ENCODE measurements at regions not wholly inside any gene's neighbourhood (a gene's known extent, or its start where the extent isn't known, plus 50 kb on each side); places are given as distances from the start of the nearest gene placed in this dataset.
A peak's percentile ranks its signal among the peaks of the same experiment; 100 is the strongest.

DNA sequence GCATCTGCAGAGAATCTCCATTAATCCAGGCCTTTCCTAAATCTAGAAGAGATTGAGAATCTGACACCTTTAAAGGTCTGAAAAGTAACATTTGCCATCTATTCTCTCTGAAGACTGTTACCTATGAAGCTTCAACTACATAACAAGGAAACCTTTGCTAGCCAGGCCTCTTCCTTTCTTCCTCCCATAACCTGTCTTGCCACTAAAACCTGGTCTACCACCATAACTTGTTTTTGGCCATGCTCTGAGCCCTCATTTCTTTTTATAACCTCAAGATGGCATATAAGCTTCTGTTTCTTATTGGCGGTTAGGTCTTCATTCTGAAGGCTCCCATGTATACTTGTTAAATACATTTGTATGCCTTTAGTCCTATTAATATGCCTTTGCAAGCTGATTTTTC is 348.4 kb upstream of the MEOX2 start:
- no peaks in the 10 kb centered on the region for H3K36me3 ChIP-seq
- DNase-seq (ENCODE audit: low spot score in 2 of 2) = no peak
- TF ChIP-seq EP300 (IDR thresholded peaks at IDR 0.05) (no peak), POLR2A (IDR thresholded peaks at IDR 0.05) (no peak)
- TF ChIP-seq, protein P1, sequence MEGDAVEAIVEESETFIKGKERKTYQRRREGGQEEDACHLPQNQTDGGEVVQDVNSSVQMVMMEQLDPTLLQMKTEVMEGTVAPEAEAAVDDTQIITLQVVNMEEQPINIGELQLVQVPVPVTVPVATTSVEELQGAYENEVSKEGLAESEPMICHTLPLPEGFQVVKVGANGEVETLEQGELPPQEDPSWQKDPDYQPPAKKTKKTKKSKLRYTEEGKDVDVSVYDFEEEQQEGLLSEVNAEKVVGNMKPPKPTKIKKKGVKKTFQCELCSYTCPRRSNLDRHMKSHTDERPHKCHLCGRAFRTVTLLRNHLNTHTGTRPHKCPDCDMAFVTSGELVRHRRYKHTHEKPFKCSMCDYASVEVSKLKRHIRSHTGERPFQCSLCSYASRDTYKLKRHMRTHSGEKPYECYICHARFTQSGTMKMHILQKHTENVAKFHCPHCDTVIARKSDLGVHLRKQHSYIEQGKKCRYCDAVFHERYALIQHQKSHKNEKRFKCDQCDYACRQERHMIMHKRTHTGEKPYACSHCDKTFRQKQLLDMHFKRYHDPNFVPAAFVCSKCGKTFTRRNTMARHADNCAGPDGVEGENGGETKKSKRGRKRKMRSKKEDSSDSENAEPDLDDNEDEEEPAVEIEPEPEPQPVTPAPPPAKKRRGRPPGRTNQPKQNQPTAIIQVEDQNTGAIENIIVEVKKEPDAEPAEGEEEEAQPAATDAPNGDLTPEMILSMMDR (IDR thresholded peaks at IDR 0.05) = no peak
- no peaks in the 10 kb centered on the region for H3K4me1 ChIP-seq
- 100% methylated on average over 1 of the region's 1 CpG for WGBS, 2 donors
- no peaks in the 10 kb centered on the region for H3K27me3 ChIP-seq
- no peaks in the 10 kb centered on the region for H3K9me3 ChIP-seq
- no peak overlapping the region for H3K4me3 ChIP-seq
- H3K27ac ChIP-seq = no peak overlapping the region

DNA sequence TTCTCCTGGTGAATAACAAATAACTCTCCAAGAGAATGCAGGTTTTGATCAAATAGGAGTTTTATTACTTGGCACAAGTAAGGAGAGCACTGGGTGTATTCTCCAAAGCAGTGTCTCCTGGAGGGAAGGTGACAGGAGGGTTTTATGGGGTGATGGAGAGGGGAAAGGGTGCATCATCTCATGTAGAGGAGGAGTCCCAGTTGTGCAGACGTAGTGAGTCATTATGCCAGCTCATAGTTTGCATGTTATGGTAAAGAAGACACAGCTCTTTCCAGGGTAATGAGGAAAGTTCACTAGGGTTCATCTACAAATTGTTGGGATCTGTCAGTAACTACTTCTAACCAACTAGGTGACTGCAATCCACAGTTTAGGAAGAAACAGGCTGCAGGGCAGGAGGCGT is 347.9 kb upstream of the MEOX2 start:
- no peaks in the 10 kb centered on the region for H3K9me3 ChIP-seq
- DNase-seq (ENCODE audit: low spot score in 2 of 2) = no peak
- H3K4me3 ChIP-seq = no peak overlapping the region
- H3K4me1 ChIP-seq = no peaks in the 10 kb centered on the region
- TF ChIP-seq EP300 (IDR thresholded peaks at IDR 0.05) = no peak
- TF ChIP-seq, protein P1 (IDR thresholded peaks at IDR 0.05) = no peak
- TF ChIP-seq POLR2A (IDR thresholded peaks at IDR 0.05) = no peak
- H3K27me3 ChIP-seq = no peaks in the 10 kb centered on the region
- H3K36me3 ChIP-seq = no peaks in the 10 kb centered on the region
- 80 to 90% methylated on average over 2 of the region's 2 CpGs for WGBS, 2 donors
- H3K27ac ChIP-seq = no peak overlapping the region

DNA sequence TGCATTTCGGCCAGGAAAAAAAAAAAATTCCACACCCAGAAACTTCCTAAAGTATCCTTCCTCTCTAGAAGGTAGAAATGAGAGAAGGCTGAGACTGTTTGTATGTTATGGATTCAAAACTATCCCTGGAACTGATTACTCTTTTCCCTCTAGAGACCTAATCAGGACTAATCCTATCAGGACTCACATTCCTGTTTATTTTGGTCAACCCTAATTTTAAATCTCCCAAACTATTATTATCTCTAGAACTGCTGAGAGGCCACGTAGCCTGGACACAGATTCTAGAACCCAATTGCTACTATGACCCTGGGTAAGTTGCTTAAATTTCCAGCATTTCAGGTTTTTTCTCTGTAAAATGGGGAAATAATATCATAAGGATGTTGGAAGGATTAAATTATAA is 346.8 kb upstream of the MEOX2 start:
- 63 to 79% methylated on average over 2 of the region's 2 CpGs for WGBS, 2 donors
- Histone ChIP-seq H3K4me1 (peaks cover 0 to under 1% (median 0%) of the 10 kb centered on the region in 4 donors), H3K36me3 (no peaks in the 10 kb centered on the region), H3K27ac (no peak overlapping the region), H3K4me3 (no peak overlapping the region), H3K27me3 (no peaks in the 10 kb centered on the region), H3K9me3 (no peaks in the 10 kb centered on the region)
- no peak for DNase-seq (ENCODE audit: low spot score in 2 of 2)
- TF ChIP-seq, protein P1 (IDR thresholded peaks at IDR 0.05) = no peak
- TF ChIP-seq POLR2A (IDR thresholded peaks at IDR 0.05) = no peak
- no peak for TF ChIP-seq EP300 (IDR thresholded peaks at IDR 0.05)

DNA sequence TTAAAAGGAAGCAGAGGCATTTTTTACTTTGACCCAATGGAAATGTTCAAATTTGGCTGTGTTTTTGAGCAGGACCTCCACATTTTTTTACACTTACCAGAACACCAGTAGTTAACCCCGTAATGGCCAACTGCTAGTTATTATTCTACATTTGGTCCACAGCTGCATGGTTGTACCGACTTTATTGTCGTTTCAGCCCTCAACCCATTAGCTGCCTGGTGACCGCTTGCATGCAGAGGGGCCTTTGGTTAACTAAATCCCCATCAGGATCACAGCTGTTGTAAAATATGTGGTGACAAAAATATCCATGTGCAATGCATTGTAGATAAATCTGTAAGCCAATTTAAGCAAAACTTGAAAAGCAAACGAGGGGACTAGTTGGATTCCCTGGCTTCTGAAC is 342.2 kb upstream of the MEOX2 start:
- H3K4me3 ChIP-seq = no peak overlapping the region
- peaks cover 0 to 22% (median 3%) of the 10 kb centered on the region in 4 donors for H3K4me1 ChIP-seq
- H3K9me3 ChIP-seq = no peaks in the 10 kb centered on the region
- DNase-seq (ENCODE audit: low spot score in 2 of 2) = no peak
- H3K27me3 ChIP-seq = no peaks in the 10 kb centered on the region
- TF ChIP-seq, protein P1 (IDR thresholded peaks at IDR 0.05) = no peak
- TF ChIP-seq EP300 (IDR thresholded peaks at IDR 0.05) (no peak), POLR2A (IDR thresholded peaks at IDR 0.05) (no peak)
- H3K36me3 ChIP-seq = no peaks in the 10 kb centered on the region
- H3K27ac ChIP-seq = peak overlapping the region in 1 of 4 donors; percentile 79
- WGBS, 2 donors = 74 to 75% methylated on average over 5 of the region's 5 CpGs

DNA sequence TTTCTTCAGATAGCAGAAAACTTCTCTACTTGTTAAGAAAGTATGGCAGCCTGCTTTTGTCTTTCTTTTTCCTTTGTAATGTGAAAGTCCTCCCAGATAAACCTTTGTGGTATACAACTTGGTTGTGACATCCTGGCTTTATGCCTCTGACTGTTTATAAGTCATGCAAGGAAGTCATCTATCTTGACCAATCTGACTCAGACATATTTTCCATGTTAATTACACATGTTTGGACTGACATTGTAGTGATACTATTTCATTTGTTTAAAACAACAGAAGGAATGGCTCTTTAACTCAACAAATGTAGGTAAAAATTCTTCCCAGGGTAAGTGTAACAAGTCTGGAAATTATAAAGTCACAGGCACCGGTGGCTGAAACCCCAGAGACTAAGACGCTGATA is 341.6 kb upstream of the MEOX2 start:
- Histone ChIP-seq H3K27ac (peak overlapping the region in 2 of 4 donors; percentile 70 to 79), H3K4me3 (no peak overlapping the region), H3K36me3 (no peaks in the 10 kb centered on the region), H3K27me3 (no peaks in the 10 kb centered on the region), H3K4me1 (peaks cover 0 to 22% (median 3%) of the 10 kb centered on the region in 4 donors), H3K9me3 (no peaks in the 10 kb centered on the region)
- peak in 1 of 2 donors; percentile 25 for DNase-seq (ENCODE audit: low spot score in 2 of 2)
- TF ChIP-seq, protein P1 (IDR thresholded peaks at IDR 0.05) = no peak
- TF ChIP-seq POLR2A (IDR thresholded peaks at IDR 0.05) (no peak), EP300 (IDR thresholded peaks at IDR 0.05) (no peak)
- 57 to 58% methylated on average over 2 of the region's 2 CpGs for WGBS, 2 donors

Measured in tibial nerve (tissue), 4 donors.